HepG2 (cell line): ENCODE measurements at regions not wholly inside any gene's neighbourhood (a gene's known extent, or its start where the extent isn't known, plus 50 kb on each side); places are given as distances from the start of the nearest gene placed in this dataset.

ENCODE experiments used
- ATAC-seq: fragments of 200-7000 bp; cut with Tn5 transposase; 3 replicates; pipeline ENCODE4 v1.9.1; 2020; ENCODE audit warnings: mild to moderate bottlenecking, moderate library complexity
- BruUV-seq: library from RNA; stranded (reverse); fragments of 400-500 nt; replicated peaks from 2 replicates; lab custom pipeline; 2021; lab: Mats Ljungman, UMichigan
- CTCF ChIA-PET: fragments of 300-600 bp; formaldehyde crosslinking; extraction: SDS; loops from one replicate; lab custom pipeline; 2021; ENCODE audit warnings: low total read pairs, inconsistent platforms, low intra/inter-chr PET ratio; lab: Yijun Ruan, JAX
- POLR2A ChIA-PET: fragments of 350-600 bp; sonication (Branson Sonifier 250); formaldehyde crosslinking; loops from one replicate; lab custom pipeline; 2020; ENCODE audit warnings: antibody characterized with exemption, inconsistent platforms; lab: Yijun Ruan, JAX
- DNase-seq: peaks from one replicate; pipeline ENCODE4 v3.0.0-alpha.2; 2015; ENCODE audit warnings: low spot score
- FAIRE-seq: peaks from 3 replicates; lab custom pipeline; 2011; peaks lifted over from hg19 to GRCh38; lab: Jason Lieb, UNC
- H2AFZ ChIP-seq: one replicate; pipeline ENCODE4 v1.6.1; 2011; ENCODE audit warnings: low read length, inconsistent platforms
- H3K27ac ChIP-seq: fragments of 300-600 bp; 3 replicates; pipeline ENCODE4 v1.8.0; 2011; ENCODE audit warnings: mixed run types, mild to moderate bottlenecking, mixed read lengths, low read length, inconsistent platforms; ENCODE audit not compliant: insufficient read depth; ENCODE audit errors: extremely low read length
- H3K27me3 ChIP-seq, 2 experiments: fragments of 200-600 bp in 1 of 2; 2 replicates in 1 of 2; 3 replicates in 1 of 2; pipeline versions ENCODE4 v1.6.0 to v1.8.0; 2011; ENCODE audit warnings: low read length in 2 of 2, mild to moderate bottlenecking in 2 of 2, moderate library complexity in 2 of 2, inconsistent platforms in 1 of 2; ENCODE audit not compliant: insufficient read depth in 2 of 2, control insufficient read depth in 1 of 2
- H3K36me3 ChIP-seq, 2 experiments: fragments of 200-600 bp in 1 of 2; replicated peaks in 1 of 2; 2 replicates in 1 of 2; 3 replicates in 1 of 2; pipeline versions ENCODE4 v1.5.1 to v1.8.0; 2011; ENCODE audit warnings: low read length in 2 of 2, inconsistent platforms in 1 of 2; ENCODE audit not compliant: insufficient read depth in 2 of 2, control insufficient read depth in 1 of 2
- H3K4me1 ChIP-seq: 2 replicates; pipeline ENCODE4 v1.5.1; 2012; ENCODE audit warnings: low read length, inconsistent platforms; ENCODE audit not compliant: insufficient read depth
- H3K4me2 ChIP-seq: 2 replicates; pipeline ENCODE4 v1.6.0; 2011; ENCODE audit warnings: low read depth, low read length, inconsistent platforms
- H3K4me3 ChIP-seq, 3 experiments: fragments of 200-600 bp in 1 of 3; sonication (generic), shearing (Covaris generic) in 1 of 3; replicated peaks in 1 of 3; 2 replicates each; pipeline ENCODE4 v1.5.1; 2011 to 2016; ENCODE audit warnings: low read length in 3 of 3, inconsistent platforms in 2 of 3, low read depth in 2 of 3, mild to moderate bottlenecking in 2 of 3, control low read depth in 1 of 3, mixed read lengths in 1 of 3; ENCODE audit not compliant: insufficient read depth in 1 of 3
- H3K79me2 ChIP-seq: one replicate; pipeline ENCODE4 v1.6.1; 2011; ENCODE audit warnings: low read length, inconsistent platforms; ENCODE audit not compliant: insufficient read depth
- H3K9ac ChIP-seq: 2 replicates; pipeline ENCODE4 v1.6.0; 2011; ENCODE audit warnings: mild to moderate bottlenecking, low read depth, low read length, inconsistent platforms; ENCODE audit not compliant: insufficient read depth
- H3K9me3 ChIP-seq: 2 replicates; pipeline ENCODE4 v1.5.1; 2012; ENCODE audit warnings: mild to moderate bottlenecking, low read length
- H4K20me1 ChIP-seq: 2 replicates; pipeline ENCODE4 v1.6.0; 2011; ENCODE audit warnings: inconsistent platforms, mild to moderate bottlenecking, low read length, moderate library complexity; ENCODE audit not compliant: insufficient read depth
- CEBPB ChIP-seq: IDR thresholded peaks from 2 replicates; pipeline ENCODE4 v1.6.1; 2011; ENCODE audit warnings: low read depth, low read length, improper control_type of control experiment, borderline replicate concordance
- GTF2F1 ChIP-seq: fragments of 150-350 bp; IDR thresholded peaks from 2 replicates; pipeline ENCODE4 v1.6.1; 2014; ENCODE audit warnings: low read length
- JUND ChIP-seq: sonication (generic); formaldehyde crosslinking; IDR thresholded peaks from 2 replicates; pipeline ENCODE4 v1.8.0; 2022; ENCODE audit warnings: mild to moderate bottlenecking, missing genetic modification reagents
- KAT7 ChIP-seq: IDR thresholded peaks from 2 replicates; pipeline ENCODE4 v1.6.1; 2018; ENCODE audit warnings: borderline replicate concordance, missing compliant biosample characterization
- KLF15 ChIP-seq: sonication (generic); formaldehyde crosslinking; IDR thresholded peaks from 2 replicates; pipeline ENCODE4 v1.8.1; 2023; ENCODE audit warnings: borderline replicate concordance, mild to moderate bottlenecking, inconsistent platforms, missing genetic modification reagents, mixed read lengths
- REL ChIP-seq: sonication (generic); formaldehyde crosslinking; conservative IDR thresholded peaks from 2 replicates; pipeline ENCODE4 v1.8.0; 2022; ENCODE audit warnings: mild to moderate bottlenecking, missing genetic modification reagents, moderate library complexity
- TMF1 ChIP-seq: sonication (generic); formaldehyde crosslinking; IDR thresholded peaks from 2 replicates; pipeline ENCODE4 v1.8.1; 2022; ENCODE audit warnings: low read depth, missing genetic modification reagents
- ZNF253 ChIP-seq: sonication (generic); formaldehyde crosslinking; IDR thresholded peaks from 2 replicates; pipeline ENCODE4 v1.8.0; 2022; ENCODE audit warnings: mild to moderate bottlenecking, missing genetic modification reagents, borderline replicate concordance
- ZNF557 ChIP-seq: sonication (generic); formaldehyde crosslinking; IDR thresholded peaks from 2 replicates; pipeline ENCODE4 v1.4.0; 2020; ENCODE audit warnings: missing genetic modification reagents
- ZNF589 ChIP-seq: sonication (generic); formaldehyde crosslinking; conservative IDR thresholded peaks from 2 replicates; pipeline ENCODE4 v1.8.0; 2022; ENCODE audit warnings: mild to moderate bottlenecking, moderate library complexity, missing genetic modification reagents
- ZNF629 ChIP-seq: sonication (generic); formaldehyde crosslinking; conservative IDR thresholded peaks from 2 replicates; pipeline ENCODE4 v1.5.0; 2020; ENCODE audit warnings: missing genetic modification reagents
- ZNF790 ChIP-seq: sonication (generic); formaldehyde crosslinking; IDR thresholded peaks from 2 replicates; pipeline ENCODE4 v1.8.0; 2022; ENCODE audit warnings: missing genetic modification reagents, mild to moderate bottlenecking, borderline replicate concordance
- WGBS: methylation state at CpG from one replicate; pipeline ENCODE4 v1.1.6; 2017; ENCODE audit warnings: low lambda C conversion rate; 5-methylcytosine and 5-hydroxymethylcytosine counted together
- in situ Hi-C: cut with HindIII; loops from 2 replicates; pipeline ENCODE4 v1.10.0; 2017; ENCODE audit warnings: low pct_unique_long_range_greater_than_20kb; ENCODE audit not compliant: extremely low pct_ligation_motif_present
- intact Hi-C: fragments of 100-400 bp; cut with micrococcal nuclease; formaldehyde crosslinking; loops from one replicate; pipeline ENCODE4 v1.10.0; 2022; ENCODE audit not compliant: unreplicated experiment
- TF ChIP-seq, protein P1 (sequence below), 2 experiments: fragments of 450-650 bp in 1 of 2; sonication (generic) in 1 of 2; formaldehyde crosslinking in 1 of 2; IDR thresholded peaks; 2 replicates each; pipeline versions ENCODE4 v1.6.1 to v1.8.0; 2016 to 2022; ENCODE audit warnings: antibody characterized with exemption in 1 of 2, mild to moderate bottlenecking in 1 of 2, missing genetic modification reagents in 1 of 2
- TF ChIP-seq, protein P2 (sequence below): IDR thresholded peaks from 2 replicates; pipeline ENCODE4 v1.6.1; 2016; ENCODE audit warnings: missing compliant biosample characterization, missing genetic modification reagents, borderline replicate concordance

DNA sequence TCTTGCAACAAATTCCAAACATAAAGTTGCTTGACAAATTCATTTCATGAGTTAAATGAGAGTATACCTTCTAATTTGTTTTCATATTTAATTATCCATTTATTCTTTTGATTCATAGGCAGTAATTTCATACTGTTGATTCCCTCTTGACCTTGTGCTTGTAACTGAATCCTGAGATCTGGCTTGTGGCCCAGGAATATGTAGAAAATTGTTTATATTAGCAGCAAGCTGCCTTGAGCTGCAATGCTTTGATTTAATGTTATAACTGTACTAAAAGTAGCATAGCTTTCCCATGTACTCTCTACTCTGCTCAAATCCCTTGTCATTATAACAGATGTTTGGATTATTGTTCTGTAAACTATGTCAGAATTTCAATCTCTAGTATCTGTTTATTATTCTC is 780.7 kb downstream of the NR2F1-AS1 start (continued):
- TF ChIP-seq, protein P1, sequence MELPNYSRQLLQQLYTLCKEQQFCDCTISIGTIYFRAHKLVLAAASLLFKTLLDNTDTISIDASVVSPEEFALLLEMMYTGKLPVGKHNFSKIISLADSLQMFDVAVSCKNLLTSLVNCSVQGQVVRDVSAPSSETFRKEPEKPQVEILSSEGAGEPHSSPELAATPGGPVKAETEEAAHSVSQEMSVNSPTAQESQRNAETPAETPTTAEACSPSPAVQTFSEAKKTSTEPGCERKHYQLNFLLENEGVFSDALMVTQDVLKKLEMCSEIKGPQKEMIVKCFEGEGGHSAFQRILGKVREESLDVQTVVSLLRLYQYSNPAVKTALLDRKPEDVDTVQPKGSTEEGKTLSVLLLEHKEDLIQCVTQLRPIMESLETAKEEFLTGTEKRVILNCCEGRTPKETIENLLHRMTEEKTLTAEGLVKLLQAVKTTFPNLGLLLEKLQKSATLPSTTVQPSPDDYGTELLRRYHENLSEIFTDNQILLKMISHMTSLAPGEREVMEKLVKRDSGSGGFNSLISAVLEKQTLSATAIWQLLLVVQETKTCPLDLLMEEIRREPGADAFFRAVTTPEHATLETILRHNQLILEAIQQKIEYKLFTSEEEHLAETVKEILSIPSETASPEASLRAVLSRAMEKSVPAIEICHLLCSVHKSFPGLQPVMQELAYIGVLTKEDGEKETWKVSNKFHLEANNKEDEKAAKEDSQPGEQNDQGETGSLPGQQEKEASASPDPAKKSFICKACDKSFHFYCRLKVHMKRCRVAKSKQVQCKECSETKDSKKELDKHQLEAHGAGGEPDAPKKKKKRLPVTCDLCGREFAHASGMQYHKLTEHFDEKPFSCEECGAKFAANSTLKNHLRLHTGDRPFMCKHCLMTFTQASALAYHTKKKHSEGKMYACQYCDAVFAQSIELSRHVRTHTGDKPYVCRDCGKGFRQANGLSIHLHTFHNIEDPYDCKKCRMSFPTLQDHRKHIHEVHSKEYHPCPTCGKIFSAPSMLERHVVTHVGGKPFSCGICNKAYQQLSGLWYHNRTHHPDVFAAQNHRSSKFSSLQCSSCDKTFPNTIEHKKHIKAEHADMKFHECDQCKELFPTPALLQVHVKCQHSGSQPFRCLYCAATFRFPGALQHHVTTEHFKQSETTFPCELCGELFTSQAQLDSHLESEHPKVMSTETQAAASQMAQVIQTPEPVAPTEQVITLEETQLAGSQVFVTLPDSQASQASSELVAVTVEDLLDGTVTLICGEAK (IDR thresholded peaks at IDR 0.05), result no peak
- TF ChIP-seq, protein P1 (CRISPR knock-in tag; IDR thresholded peaks at IDR 0.05), result no peak

DNA sequence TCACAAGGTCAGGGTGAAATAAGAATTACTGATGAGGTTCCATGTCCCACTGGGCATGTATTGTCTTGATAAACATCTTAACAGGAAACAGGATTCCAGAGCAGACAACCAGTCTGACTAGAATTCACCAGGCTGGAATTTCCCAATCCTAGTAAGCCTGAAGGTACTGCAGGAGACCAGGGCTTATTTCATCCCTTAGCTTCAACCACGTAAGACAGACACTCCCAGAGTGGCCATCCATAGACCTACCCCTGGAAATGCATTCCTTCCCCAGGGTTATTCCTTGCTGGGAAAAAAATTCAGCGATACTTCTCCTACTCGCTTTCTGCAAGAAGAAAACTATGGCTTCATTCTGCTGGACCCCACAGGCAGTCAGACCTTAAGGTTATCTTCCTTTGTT is 785.4 kb downstream of the NR2F1-AS1 start:
- no TSS peak for BruUV-seq
- no peaks in the 10 kb centered on the region for H4K20me1 ChIP-seq
- DNase-seq, result no peak
- H3K79me2 ChIP-seq, result no peaks in the 10 kb centered on the region
- ChIA-PET CTCF (no interaction called here), POLR2A (no interaction called here)
- H2AFZ ChIP-seq, result no peak overlapping the region
- no peaks in the 10 kb centered on the region for H3K36me3 ChIP-seq
- H3K27me3 ChIP-seq, result no peaks in the 10 kb centered on the region
- TF ChIP-seq ZNF790 (CRISPR knock-in tag) (no peak), KLF15 (CRISPR knock-in tag) (no peak), TMF1 (CRISPR knock-in tag) (no peak), ZNF557 (CRISPR knock-in tag) (no peak), GTF2F1 (no peak), REL (CRISPR knock-in tag) (no peak), ZNF253 (CRISPR knock-in tag) (no peak), CEBPB (no peak), ZNF629 (no peak), JUND (CRISPR knock-in tag) (no peak), KAT7 (CRISPR knock-in tag) (no peak), ZNF589 (CRISPR knock-in tag) (no peak)
- TF ChIP-seq, protein P2, sequence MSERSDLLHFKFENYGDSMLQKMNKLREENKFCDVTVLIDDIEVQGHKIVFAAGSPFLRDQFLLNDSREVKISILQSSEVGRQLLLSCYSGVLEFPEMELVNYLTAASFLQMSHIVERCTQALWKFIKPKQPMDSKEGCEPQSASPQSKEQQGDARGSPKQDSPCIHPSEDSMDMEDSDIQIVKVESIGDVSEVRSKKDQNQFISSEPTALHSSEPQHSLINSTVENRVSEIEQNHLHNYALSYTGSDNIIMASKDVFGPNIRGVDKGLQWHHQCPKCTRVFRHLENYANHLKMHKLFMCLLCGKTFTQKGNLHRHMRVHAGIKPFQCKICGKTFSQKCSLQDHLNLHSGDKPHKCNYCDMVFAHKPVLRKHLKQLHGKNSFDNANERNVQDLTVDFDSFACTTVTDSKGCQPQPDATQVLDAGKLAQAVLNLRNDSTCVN (CRISPR knock-in tag), result no peak
- no peak overlapping the region for H3K9ac ChIP-seq
- intact Hi-C loops (no loop called here), in situ Hi-C loops (no loop called here)
- ATAC-seq, result no peak
- no peak for FAIRE-seq
- H3K4me3 ChIP-seq, result no peak overlapping the region
- H3K4me2 ChIP-seq, result no peak overlapping the region
- no peak overlapping the region for H3K27ac ChIP-seq
- H3K9me3 ChIP-seq, result peaks cover 7% of the 10 kb centered on the region
- WGBS, result 40% methylated on average over 3 of the region's 3 CpGs
- H3K4me1 ChIP-seq, result no peaks in the 10 kb centered on the region
